Tibial nerve (tissue), 3 donors: ENCODE measurements at regions not wholly inside any gene's neighbourhood (a gene's known extent, or its start where the extent isn't known, plus 50 kb on each side); places are given as distances from the start of the nearest gene placed in this dataset.

Experiments
- CTCF ChIP-seq, 5 experiments: fragments of 200-600 bp in 3 of 5; fragments of 450-650 bp in 2 of 5; sonication (generic) in 3 of 5; IDR thresholded peaks; one replicate each; pipeline ENCODE4 v1.5.1; 2016 to 2019; ENCODE audit warnings: antibody characterized with exemption in 5 of 5, mild to moderate bottlenecking in 3 of 5, moderate library complexity in 2 of 5
- POLR2A ChIP-seq, 2 donors: fragments of 450-650 bp; IDR thresholded peaks; one replicate each; pipeline ENCODE4 v1.6.1; 2017; ENCODE audit warnings: antibody characterized with exemption in 2 of 2, mild to moderate bottlenecking in 2 of 2, moderate library complexity in 2 of 2

DNA sequence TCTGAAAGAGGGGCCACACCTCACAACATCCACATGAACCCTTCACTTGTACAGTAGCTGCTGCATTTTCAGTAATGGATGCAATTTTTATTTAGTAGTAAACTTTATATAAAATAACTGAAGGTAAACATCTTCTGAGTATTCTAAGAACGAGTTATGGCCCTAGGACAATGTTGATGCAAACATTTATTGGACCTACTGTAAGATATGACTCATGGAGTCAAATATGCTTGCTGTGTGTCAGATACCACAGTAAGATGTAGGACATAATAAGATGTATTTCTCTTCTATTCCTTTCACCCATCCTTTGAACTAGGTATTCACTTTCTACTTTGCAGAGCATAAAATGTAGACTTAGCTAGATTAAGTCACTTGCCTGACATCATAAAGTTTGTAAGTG, 87.6 kb downstream of the TEX13C start:
- TF ChIP-seq CTCF (IDR thresholded peaks at IDR 0.05) = no peak
- no peak for TF ChIP-seq POLR2A (IDR thresholded peaks at IDR 0.05)
